AG04450 (cell line): ENCODE measurements at regions not wholly inside any gene's neighbourhood (a gene's known extent, or its start where the extent isn't known, plus 50 kb on each side); places are given as distances from the start of the nearest gene placed in this dataset.

Experiments
- CTCF ChIA-PET: fragments of 300-600, 350-600 bp; formaldehyde crosslinking; extraction: SDS; loops from one replicate; lab custom pipeline; 2022; ENCODE audit warnings: antibody characterized with exemption, inconsistent platforms; lab: Charles Lee
- POLR2A ChIA-PET: fragments of 350-600 bp; formaldehyde crosslinking; extraction: SDS; loops from one replicate; lab custom pipeline; 2021; ENCODE audit warnings: antibody characterized with exemption, inconsistent platforms; lab: Yijun Ruan, JAX
- DNase-seq: peaks from one replicate; pipeline ENCODE4 v3.0.0-alpha.2; 2011; ENCODE audit warnings: low read depth, low spot score
- H3K27ac ChIP-seq: one replicate; pipeline ENCODE4 v1.5.1; 2012; ENCODE audit warnings: low read depth, low read length, control low read depth
- H3K27me3 ChIP-seq: one replicate; pipeline ENCODE4 v1.6.0; 2012; ENCODE audit warnings: low read length; ENCODE audit not compliant: control insufficient read depth, insufficient read depth
- H3K4me3 ChIP-seq: 2 replicates; pipeline ENCODE4 v1.5.1; 2011; ENCODE audit warnings: mild to moderate bottlenecking, low read depth, low read length, control low read depth
- H3K9me3 ChIP-seq: 2 replicates; pipeline ENCODE4 v1.5.1; 2012; ENCODE audit warnings: low read length; ENCODE audit not compliant: control insufficient read depth, insufficient read depth
- TF ChIP-seq, protein P1 (sequence below): IDR thresholded peaks from 2 replicates; pipeline ENCODE4 v1.5.1; 2011; ENCODE audit warnings: low read depth, low read length, control low read depth, inconsistent platforms

DNA sequence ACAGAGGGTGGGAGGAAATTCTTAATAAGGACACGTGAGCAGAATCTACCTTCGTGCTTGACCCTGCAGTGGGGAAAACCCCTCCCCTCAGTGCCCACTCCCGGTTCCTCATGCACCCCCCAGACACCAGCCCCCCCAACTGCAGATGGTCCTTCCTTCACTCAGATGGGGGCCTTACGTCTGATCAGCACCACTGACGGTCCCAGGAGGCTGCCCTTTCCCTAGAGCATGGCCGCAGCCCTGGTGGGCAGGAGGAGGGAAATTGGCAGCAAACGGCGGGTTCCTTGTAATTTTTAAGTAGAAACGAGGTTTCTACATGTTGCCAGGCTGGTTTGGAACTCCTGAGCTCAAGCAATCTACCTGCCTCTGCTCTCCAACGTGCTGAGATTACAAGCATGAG lies 477.7 kb downstream of the TBC1D22A start:
- H3K4me3 ChIP-seq, result no peak overlapping the region
- CTCF ChIA-PET, result no interaction called here
- TF ChIP-seq, protein P1, sequence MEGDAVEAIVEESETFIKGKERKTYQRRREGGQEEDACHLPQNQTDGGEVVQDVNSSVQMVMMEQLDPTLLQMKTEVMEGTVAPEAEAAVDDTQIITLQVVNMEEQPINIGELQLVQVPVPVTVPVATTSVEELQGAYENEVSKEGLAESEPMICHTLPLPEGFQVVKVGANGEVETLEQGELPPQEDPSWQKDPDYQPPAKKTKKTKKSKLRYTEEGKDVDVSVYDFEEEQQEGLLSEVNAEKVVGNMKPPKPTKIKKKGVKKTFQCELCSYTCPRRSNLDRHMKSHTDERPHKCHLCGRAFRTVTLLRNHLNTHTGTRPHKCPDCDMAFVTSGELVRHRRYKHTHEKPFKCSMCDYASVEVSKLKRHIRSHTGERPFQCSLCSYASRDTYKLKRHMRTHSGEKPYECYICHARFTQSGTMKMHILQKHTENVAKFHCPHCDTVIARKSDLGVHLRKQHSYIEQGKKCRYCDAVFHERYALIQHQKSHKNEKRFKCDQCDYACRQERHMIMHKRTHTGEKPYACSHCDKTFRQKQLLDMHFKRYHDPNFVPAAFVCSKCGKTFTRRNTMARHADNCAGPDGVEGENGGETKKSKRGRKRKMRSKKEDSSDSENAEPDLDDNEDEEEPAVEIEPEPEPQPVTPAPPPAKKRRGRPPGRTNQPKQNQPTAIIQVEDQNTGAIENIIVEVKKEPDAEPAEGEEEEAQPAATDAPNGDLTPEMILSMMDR, result no peak
- no peak overlapping the region for H3K27ac ChIP-seq
- peaks cover 3% of the 10 kb centered on the region for H3K27me3 ChIP-seq
- no peaks in the 10 kb centered on the region for H3K9me3 ChIP-seq
- POLR2A ChIA-PET, result no interaction called here
- no peak for DNase-seq

DNA sequence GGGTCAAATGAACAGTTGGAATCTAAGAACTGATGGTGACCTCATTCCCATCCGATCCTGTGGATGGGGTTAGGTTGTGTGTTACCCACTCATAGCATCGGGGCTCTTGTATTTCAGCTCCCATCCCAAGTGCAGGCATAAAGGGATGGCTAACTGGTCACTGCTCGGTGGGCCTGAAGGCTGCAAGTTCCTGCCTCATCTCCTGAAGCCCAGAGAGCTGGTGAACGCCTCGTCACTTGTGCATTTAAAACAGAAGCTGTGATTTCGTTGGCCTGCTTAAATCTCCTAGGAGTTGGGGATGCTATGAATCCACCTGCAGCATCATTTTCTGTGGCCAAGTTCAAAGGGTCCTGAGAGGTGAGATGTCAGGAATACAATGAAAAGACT lies 477.0 kb downstream of the TBC1D22A start:
- Histone ChIP-seq H3K4me3 (no peak overlapping the region), H3K27me3 (peaks cover 3% of the 10 kb centered on the region), H3K9me3 (no peaks in the 10 kb centered on the region), H3K27ac (no peak overlapping the region)
- TF ChIP-seq, protein P1, result no peak
- POLR2A ChIA-PET, result no interaction called here
- no peak for DNase-seq
- CTCF ChIA-PET, result no interaction called here

DNA sequence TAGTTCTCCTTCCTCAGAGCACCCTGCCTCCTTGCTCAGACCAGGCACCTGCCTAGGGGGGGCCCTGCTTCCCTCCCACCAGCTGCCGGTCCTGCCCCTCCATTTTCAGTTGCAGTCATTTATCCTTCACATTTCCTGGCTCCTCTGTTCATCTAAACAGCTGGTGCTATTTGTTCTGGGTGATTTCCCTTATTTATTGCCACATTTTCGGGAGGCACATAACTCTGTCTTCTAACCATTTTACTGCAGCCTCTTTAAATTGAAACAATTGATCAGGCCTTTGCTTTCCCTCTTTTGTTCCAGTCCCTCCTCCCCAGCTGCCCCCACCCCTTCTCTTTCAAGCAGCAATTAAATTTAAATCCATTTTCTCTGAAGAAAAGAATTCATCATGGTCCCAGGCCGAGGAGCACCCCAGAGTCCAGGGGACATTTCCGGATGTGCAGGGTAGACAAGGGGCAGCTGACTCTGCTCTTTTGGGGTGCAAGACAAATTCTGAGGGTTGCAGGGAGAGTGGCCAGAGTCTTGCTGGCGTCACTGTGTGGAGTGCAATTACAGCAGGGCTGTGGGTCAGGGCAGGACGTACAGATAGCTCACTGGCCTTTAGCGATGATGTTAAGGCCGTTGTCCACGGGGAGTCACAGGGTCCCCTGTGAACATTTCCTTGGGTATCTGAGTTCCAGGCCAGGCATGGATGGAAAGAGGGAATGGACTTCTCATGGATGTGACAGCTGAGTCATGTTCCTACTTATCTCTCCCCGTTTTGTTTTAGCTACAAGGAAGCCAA lies 476.4 kb downstream of the TBC1D22A start:
- POLR2A ChIA-PET, result no interaction called here

DNA sequence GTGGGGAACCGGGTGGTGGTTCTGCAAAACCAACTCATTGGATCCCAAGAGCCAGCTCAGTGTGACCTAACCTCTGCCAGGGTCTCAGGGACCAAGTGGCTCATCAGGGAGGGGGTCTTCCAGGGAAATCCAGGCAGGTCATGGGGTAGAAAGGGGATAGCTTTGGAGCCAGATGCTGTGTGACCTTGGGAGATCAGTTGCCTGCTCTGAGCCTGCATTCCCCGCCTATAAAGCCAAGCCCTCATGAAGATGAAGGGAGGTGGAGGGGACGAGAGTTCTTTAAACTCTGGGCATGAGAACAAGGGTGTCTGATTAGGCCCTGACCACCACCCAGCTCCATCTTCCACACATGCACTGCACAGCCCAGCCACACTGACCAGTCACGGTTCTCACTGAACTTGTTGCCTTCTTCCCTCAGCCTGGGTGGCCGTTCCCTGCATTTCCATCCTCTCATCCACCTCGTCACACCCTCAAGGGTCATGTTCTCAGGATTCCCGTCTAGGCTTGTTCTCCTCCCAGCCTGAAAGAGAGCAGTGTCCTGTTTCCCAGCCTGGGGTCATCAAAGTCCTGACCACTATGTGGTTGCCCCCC lies 475.5 kb downstream of the TBC1D22A start:
- Histone ChIP-seq H3K9me3 (peaks cover 11% of the 10 kb centered on the region), H3K27me3 (peaks cover 3% of the 10 kb centered on the region), H3K27ac (no peak overlapping the region), H3K4me3 (no peak overlapping the region)
- no peak for DNase-seq
- ChIA-PET CTCF (no interaction called here), POLR2A (no interaction called here)
- TF ChIP-seq, protein P1, result no peak

More for the DNA sequence above, 476.4 kb downstream of the TBC1D22A start:
- Histone ChIP-seq H3K27ac (no peak overlapping the region), H3K9me3 (peaks cover 2% of the 10 kb centered on the region; the same call in 1 of the 2 replicates), H3K4me3 (no peak overlapping the region), H3K27me3 (peaks cover 3% of the 10 kb centered on the region)
- DNase-seq, result no peak
- TF ChIP-seq, protein P1, result no peak
- CTCF ChIA-PET, result no interaction called here

DNA sequence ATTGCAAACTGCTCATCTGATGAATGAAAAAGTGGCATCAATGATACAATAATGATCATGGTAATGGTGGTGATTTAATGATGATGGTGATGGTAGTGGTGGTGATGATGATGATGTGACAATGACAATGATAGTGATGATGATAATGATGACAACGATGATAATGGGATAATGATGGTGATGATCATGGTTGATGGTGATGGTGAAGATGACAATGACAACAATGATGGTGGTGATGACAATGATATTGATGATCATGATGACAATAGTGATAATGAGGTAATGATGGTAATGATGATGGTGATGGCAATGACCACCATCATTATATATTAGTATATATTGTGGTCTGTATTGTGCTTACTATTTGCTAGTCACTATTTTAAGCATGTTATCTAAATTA lies 474.3 kb downstream of the TBC1D22A start:
- peaks cover 4% of the 10 kb centered on the region for H3K27me3 ChIP-seq
- ChIA-PET POLR2A (no interaction called here), CTCF (no interaction called here)
- no peak overlapping the region for H3K4me3 ChIP-seq
- DNase-seq, result no peak
- peaks cover 15% of the 10 kb centered on the region for H3K9me3 ChIP-seq
- TF ChIP-seq, protein P1, result no peak
- no peak overlapping the region for H3K27ac ChIP-seq
